ENCODE measurements at regions not wholly inside any gene's neighbourhood (a gene's known extent, or its start where the extent isn't known, plus 50 kb on each side); places are given as distances from the start of the nearest gene placed in this dataset.

- H3K4me3 ChIP-seq (ENCODE audit: low read length): no peak overlapping the region
- TF ChIP-seq CTCF (IDR thresholded peaks at IDR 0.05; ENCODE audit: insufficient read depth, low read depth, low read length, missing control alignments): no peak
- no peak for DNase-seq (ENCODE audit: low read depth)
Observed at GRCh38 chr6:37556881-37557644, 57.4 kb upstream of the CCDC167 start.

GRCh38 chr6:37555040-37555781 is 55.5 kb upstream of the CCDC167 start:
- no peak for DNase-seq (ENCODE audit: low read depth)
- H3K4me3 ChIP-seq (ENCODE audit: low read length): no peak overlapping the region
- no peak for TF ChIP-seq CTCF (IDR thresholded peaks at IDR 0.05; ENCODE audit: insufficient read depth, low read depth, low read length, missing control alignments)

GRCh38 chr6:37554480-37554819 is 54.8 kb upstream of the CCDC167 start:
- no peak for DNase-seq (ENCODE audit: low read depth)
- H3K4me3 ChIP-seq (ENCODE audit: low read length): no peak overlapping the region
- TF ChIP-seq CTCF (IDR thresholded peaks at IDR 0.05; ENCODE audit: insufficient read depth, low read depth, low read length, missing control alignments): no peak

GRCh38 chr6:37552267-37552666 is 52.6 kb upstream of the CCDC167 start:
- DNase-seq (ENCODE audit: low read depth): no peak
- no peak for TF ChIP-seq CTCF (IDR thresholded peaks at IDR 0.05; ENCODE audit: insufficient read depth, low read depth, low read length, missing control alignments)
- H3K4me3 ChIP-seq (ENCODE audit: low read length): no peak overlapping the region

- no peak overlapping the region for H3K4me3 ChIP-seq (ENCODE audit: low read length)
- TF ChIP-seq CTCF (IDR thresholded peaks at IDR 0.05; ENCODE audit: insufficient read depth, low read depth, low read length, missing control alignments): no peak
- no peak for DNase-seq (ENCODE audit: low read depth)
Observed at GRCh38 chr6:37551867-37552266, 52.2 kb upstream of the CCDC167 start.

- no peak for TF ChIP-seq CTCF (IDR thresholded peaks at IDR 0.05; ENCODE audit: insufficient read depth, low read depth, low read length, missing control alignments)
- no peak overlapping the region for H3K4me3 ChIP-seq (ENCODE audit: low read length)
- DNase-seq (ENCODE audit: low read depth): no peak
Observed at GRCh38 chr6:37551446-37551845, 51.8 kb upstream of the CCDC167 start.
